Stimulated activated CD4-positive, alpha-beta T cell treated with anti-CD3 and anti-CD28 coated beads, Interleukin-15, amount 100 ng/mL, for 24 hours (primary cell): ENCODE measurements at regions not wholly inside any gene's neighbourhood (a gene's known extent, or its start where the extent isn't known, plus 50 kb on each side); places are given as distances from the start of the nearest gene placed in this dataset.

Source experiments
- DNase-seq: peaks from one replicate; pipeline ENCODE4 v3.0.0-alpha.2; 2020

- DNase-seq = no peak
These were observed 292.3 kb downstream of the TMEM121 start for GRCh38 chr14:105818712-105819005.

GRCh38 chr14:105830171-105830570 lies 303.8 kb downstream of the TMEM121 start:
- DNase-seq = no peak

DNA sequence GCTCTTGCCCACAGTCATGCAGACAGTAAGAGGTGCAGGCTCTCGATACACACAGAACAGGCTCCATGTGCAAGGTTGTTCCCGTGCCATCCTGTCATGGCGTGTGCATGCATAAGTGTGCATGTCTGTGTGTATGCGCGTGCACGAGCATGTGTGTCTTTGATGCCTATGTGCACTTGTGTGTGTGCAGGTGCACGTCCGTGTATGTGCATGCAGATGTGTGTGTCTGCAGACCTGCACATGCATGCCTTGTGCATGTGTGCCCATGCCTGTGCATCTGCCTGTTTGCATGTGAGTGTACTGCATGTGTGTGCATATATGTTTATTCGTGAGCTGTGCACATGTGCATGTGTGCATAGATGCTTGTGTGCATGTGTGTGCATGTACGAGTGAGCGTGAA lies 309.8 kb downstream of the TMEM121 start:
- no peak for DNase-seq

GRCh38 chr14:105836730-105837129 lies 310.3 kb downstream of the TMEM121 start:
- DNase-seq = no peak

- DNase-seq = no peak
These were observed 311.1 kb downstream of the TMEM121 start for GRCh38 chr14:105837349-105838063.

GRCh38 chr14:105838107-105838506 lies 311.7 kb downstream of the TMEM121 start:
- no peak for DNase-seq

GRCh38 chr14:105838591-105839424 lies 312.4 kb downstream of the TMEM121 start:
- no peak for DNase-seq

DNA sequence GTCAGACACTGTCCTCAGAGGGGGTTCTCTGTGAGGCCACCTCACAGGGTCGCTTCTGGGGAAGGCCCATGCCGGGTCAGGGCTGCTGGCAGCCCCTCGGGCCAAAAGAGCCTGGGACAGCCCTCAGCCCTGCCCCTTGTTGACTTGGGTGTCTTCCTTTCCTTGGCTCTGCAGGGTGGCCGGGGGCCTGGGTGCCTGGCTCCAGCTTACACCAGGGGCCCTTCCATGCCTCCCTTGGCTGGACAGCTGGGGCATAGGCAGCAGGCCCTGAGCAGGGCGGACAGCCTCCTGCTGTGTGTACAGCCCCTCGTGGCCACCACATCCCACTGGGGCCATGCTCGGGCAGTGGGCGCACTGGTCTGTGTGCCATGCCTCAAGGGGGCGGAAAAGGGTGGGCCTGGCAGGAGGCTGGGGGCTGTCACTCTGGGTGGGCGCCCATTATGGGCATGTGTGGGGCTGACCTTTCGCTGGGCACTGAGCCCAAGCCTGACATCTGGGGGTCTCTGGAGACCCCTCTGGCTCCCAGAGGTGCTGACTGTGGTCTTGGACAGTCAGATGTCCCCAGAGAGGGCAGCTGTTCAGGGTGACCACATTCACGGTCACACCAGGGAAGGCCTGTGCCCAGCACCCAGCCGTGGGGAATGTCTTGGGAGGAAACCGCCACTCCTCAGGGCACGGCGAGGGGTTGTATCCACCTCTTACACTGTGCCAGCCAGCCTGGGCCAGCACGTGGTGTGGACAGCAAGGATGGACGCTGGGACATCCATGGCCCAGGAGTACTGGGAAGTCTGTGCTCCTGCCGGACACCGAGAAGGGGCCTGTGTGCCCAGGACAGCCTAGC lies 313.3 kb downstream of the TMEM121 start:
- DNase-seq = no peak

DNA sequence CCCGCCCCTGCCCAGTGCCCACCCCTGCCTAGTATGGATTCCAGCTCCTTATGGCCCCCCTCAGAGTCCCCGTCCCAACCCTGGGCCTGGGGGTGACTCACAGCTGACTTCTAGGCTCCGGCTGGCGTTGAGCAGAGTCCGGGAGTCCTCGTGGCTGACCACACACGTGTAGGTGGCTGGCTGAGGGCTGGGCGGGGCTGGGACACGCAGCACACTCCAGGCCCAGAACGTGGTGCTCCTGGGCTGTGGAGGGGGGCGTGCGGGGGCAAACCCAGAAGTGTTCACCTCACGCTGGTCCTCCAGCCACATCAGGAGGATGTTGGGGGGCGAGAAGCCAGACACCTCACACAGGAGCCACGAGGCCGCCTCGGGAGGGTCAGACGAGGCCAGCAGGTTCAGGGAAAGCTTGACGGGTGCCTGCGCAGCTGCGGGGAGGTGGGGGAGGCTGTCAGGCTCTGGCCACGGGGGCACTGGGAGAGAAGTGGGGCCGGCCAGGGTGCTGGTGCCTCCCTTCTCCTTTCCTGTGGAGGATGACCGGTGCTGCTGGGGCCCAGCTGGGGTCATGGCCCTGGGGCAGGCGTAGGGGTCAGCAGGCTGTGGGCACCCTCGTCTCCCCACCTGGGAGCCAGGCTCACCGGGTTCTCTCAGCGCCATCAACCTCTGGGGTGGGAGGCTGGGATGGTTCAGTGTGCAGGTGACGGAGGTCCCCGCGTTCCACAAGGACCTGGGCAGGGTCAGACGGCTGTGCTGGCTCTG lies 314.1 kb downstream of the TMEM121 start:
- DNase-seq = no peak

- DNase-seq = no peak
These were observed 314.9 kb downstream of the TMEM121 start for GRCh38 chr14:105841022-105842009.

DNA sequence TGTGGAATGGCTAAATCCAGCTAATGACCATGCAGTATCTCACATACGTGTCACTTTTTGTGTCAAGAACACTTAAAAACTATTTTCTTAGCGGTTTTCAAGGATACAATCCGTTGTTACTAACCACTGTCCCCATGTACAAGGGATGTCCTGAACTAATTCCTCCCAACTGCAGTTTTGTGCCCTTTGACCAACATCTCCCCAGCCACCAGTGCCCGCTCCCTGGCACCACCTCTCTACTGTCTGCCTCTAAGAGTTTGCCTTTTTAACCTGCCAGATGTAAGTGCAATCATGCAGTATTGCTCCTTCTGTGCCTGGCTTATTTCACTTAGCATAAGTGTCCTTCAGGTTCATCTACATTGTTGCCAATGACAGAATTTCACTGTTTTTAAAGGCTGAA lies 315.7 kb downstream of the TMEM121 start:
- no peak for DNase-seq

DNA sequence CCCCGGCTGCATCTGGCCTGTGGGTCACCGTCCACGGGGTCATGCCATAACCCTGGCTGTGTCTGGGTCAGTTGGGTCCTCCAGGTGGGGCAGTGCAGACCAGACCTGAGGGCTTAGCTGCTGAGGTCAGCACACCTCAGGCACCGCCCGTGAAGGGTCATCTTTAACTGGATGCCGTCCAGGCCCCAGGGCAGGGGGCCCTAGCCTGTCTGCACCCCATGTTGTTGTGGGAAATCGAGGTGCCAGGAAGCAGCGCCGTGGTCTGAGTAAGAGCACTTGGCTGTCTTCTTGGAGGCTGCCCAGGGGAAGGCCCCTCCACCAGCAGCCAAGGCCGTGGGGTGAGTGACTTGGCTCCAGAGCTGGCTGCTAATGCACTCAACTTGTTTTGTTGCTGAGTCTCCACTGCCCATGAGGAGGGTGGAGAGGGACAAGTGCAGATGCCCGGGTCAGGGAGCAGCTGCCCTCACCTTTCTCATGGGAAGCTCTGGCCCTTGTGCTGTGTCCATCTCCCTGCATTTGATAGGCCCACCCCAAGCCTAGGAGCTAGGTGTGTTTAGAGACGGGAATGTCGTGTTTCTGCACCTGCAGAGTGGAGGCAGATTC lies 317.2 kb downstream of the TMEM121 start:
- no peak for DNase-seq

GRCh38 chr14:105844047-105844630 lies 317.8 kb downstream of the TMEM121 start:
- DNase-seq = no peak

- no peak for DNase-seq
These were observed 318.7 kb downstream of the TMEM121 start for GRCh38 chr14:105844810-105845724.

- no peak for DNase-seq
These were observed 319.4 kb downstream of the TMEM121 start for GRCh38 chr14:105845725-105846309.

DNA sequence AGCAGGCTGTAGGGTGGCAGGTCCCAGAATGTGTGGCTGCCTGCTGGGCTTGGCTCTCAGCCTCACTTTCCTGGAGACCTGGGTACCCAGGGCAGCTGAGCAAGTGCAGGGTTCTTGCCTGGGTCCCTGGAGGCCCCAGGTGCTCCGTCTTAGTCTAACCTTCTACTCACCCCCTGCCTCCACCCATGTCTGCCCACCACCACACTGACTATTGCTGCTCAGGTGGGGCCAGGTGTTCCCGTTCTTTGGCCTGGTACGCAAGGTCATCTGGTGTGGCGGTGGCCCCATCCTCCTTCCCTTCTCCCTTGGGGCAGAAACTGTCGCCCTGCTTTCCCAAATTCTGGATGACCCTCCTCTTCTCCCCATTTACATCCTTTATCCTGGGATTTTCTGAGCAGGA lies 319.9 kb downstream of the TMEM121 start:
- DNase-seq = no peak

DNA sequence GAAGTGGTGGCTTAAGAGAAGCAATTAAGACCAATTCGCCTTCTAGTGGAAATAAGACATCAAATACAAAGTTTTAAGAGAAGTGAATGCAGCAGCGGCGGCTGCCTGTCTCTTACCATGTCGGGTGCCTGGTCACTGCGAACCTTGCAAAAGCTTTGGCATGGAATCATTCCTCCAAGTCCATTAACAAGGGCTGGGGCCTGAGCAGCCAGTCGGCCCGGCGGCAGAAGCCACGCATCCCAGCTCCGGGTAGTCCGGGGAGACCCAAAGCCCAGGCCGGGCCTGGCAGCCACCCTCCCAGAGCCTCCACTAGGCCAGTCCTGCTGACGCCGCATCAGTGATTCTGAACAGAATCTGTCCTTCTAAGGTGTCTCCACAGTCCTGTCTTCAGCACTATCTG lies 321.0 kb downstream of the TMEM121 start:
- DNase-seq = no peak

- no peak for DNase-seq
These were observed 322.2 kb downstream of the TMEM121 start for GRCh38 chr14:105848570-105848969.

DNA sequence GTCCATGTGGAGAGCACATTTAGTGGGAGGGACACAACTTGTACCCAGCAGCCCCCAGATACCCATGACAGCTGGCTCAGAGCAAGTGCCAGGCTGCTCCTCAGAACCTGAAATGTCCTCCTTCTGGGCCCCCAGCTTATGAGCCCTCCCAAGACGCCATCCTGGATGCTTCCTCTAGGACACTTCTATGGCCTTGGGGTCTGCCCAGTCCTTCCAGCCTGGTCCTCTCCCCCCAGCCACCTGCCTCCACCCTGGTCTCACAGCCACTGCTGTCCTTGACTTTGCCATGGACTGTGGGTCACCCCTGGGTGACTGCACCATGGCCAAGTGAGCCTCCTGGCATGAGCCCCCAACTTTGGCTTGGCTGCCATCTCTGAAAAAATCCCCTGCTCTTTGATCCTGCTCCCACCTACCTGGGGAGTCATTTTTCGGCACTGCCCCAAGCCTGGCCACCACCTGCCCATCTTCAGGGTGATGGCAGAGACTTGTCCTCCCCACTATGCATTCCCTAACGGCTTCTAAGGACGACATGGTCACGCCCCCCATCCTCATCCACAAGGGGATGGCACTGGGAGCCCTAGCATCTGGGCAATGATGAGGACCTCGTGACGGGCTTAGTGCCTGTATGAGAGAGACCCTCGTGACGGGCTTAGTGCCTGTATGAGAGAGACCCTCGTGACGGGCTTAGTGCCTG lies 323.7 kb downstream of the TMEM121 start:
- no peak for DNase-seq
